NAMALWA (cell line): ENCODE measurements at regions not wholly inside any gene's neighbourhood (a gene's known extent, or its start where the extent isn't known, plus 50 kb on each side); places are given as distances from the start of the nearest gene placed in this dataset.

Experiments
- DNase-seq: peaks from one replicate; pipeline ENCODE4 v3.0.0-alpha.2; 2015; ENCODE audit warnings: low spot score

DNA sequence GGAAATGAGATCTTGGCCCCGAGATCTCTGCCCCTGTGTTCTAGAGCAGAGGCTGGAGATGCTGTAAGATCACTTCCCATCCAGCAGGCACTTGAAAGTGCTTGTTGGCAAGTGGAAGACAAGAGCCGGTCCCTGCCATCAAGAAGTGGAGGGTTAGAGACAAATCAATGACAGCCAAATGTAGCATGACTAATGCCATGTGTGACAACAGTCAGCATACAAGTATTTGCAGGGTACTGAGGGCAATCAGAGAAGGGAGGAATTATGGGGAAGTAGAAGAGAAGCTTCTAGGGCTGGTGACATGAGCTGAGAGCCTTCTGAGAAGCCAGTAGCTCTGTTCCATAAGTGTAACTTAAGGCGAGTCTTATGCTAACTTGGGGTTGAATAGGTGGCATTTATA, 58.6 kb downstream of the TMEM17 start:
- DNase-seq, result no peak

DNA sequence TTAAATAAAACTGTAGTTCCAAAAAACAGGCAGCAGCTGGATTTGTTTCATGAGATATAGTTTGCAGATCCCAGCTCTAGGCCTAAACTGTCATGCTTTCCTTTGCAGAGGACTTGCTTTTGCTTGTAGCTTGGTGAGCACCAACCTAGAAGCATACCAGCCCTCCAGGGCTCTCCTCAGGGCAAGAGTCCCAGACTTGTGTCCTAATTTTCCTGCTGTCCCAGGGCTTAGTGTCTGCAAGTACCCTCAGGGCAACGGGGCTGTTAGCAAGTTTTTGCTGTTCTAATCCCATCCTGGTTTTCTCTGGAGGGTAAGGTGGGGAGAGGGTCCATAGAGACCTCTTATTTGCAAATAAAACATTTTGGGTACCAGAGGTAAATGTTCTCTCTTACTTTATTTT, 59.5 kb downstream of the TMEM17 start:
- no peak for DNase-seq

DNA sequence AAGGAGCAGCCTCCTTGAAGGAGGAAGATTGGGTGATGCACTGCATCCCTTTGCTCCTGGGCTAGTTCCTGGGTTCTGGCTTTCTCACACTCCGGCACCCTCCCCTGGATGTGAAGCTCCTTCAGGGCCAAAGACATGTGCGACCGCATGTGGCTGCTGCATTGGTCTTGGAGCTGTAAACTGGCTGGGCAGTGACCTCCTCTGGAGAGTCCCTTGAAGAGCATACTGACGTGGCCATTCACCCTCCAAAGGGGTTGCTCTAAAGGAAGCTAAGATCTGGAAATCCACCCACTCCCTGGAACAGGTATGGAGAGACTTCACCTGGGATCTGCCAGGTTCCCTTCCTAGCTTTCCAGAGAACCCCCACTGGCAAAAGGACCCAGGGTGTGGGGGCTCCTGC, 62.1 kb downstream of the TMEM17 start:
- no peak for DNase-seq

DNA sequence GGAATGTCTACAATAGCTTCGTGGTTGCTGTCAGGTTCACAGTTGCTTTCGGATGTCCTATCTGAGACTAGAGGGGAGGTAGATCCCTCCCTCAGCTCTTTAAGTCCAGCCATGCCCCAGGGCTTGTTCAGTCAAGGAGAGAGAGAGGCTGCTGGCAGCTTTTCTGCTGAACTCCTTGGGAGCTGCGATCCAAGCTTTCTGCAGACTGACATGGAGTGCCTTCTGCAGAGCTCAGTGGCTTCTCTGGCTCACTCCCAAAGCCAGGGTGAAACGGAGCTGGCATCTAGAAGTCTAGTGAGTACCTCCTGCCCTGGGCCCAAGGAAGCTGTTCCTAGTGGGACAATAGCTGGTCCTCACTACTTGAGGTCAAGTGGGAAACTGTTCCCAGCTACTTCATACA, 62.5 kb downstream of the TMEM17 start:
- no peak for DNase-seq

DNA sequence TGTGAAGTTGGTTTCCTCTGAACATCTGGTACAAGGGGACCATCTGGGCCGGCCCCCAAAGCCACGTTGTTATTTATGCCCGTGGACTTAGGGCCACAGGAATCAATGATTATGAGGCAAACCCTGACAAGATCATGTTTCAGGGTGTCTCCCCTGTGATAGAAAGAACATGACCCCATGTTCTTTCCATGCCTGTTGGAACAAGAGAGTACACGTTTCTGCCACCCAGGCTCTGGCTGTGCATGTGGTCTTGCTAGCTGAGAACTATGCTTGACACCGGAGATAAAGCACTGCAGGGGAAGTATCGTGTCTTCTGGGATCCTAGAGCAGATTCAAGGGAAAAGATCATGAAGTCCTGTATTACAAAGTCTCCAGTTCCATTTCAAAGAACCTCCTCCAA, 64.2 kb downstream of the TMEM17 start:
- no peak for DNase-seq

DNA sequence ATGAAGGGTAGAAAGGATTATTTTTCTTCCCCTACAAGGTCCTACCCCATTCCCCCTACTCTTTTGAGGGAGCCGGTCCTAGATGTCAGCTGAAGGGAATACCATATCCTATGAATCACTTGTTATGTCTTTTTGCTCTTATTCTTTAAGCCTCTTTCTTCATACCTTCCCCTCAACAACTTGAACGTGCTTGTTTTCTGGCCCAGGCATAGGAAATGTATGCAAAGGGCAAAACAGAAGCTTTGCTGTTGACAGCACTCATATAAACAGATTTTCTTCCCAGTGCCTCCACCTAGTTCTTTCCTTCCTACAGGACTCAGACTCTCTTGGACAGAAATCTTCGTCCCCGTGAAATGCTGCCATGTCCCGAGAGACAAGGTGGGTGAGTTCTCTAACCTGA, 64.6 kb downstream of the TMEM17 start:
- DNase-seq, result no peak

DNA sequence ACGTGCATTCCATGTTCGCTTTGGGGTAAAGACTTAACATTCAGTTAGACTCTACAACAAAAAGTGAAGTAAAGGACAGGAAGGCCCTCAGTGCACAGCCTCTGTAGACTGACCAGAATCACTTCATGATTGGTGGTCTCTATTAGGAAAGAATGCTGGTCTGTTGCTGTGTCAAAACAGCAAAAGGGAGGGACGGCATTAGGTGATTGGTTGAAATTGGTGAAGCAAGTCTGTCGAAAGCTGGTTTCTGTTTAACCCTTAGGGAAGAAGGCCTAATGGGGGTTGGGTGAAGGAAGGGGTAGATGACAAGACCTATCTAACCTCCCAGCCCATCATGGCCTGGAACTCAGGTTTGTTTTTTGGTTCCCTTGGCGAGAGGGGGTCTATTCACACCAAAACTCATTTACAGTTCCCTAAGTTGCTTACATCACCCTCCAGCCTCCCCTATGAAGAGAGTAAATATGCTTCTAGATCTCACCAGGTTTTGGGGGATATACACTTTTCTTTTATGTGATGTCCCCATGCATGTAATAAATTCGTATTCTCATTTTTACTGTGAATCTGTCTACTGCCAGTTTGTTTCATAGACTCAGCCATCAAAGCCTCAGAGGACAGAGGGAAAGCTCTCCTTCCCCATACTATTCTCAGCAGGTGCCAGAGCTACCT, 65.6 kb downstream of the TMEM17 start:
- DNase-seq, result no peak

DNA sequence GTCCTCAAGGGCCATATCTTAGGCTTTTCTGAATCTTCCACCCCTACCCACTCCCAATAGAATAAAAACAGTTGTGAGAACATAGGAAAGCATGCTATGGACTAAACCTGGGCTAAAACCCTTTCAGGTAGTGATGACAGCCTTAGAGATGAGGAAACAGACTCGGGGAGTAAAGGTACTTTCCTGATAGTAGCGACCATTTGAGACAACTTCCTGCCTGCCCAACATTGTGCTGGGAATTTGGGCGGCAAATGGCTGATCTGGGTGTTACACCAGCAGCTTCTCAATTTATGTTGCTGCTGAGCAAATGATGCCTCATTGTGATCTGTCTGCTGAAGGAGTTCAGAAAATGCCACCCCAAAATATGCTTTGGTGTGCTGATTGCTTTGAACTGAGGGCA, 66.6 kb downstream of the TMEM17 start:
- no peak for DNase-seq

DNA sequence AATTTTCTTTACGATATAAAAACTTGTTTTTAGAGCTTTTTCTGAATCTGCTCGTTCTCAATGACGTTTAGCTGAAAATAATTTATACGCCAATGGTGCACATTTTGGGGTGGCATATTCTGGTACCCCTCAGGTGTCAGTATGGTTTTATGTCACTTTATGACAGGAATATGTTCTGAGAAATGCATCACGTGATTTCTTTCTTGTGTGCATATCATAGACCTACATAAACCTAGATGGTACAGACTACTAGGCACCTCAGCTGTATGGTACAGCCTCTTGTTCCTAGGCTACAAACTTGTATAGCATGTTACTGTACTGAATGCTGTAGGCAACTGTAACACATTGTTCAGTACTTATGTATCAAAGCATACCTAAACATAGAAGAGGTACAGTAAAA, 68.2 kb downstream of the TMEM17 start:
- no peak for DNase-seq

DNA sequence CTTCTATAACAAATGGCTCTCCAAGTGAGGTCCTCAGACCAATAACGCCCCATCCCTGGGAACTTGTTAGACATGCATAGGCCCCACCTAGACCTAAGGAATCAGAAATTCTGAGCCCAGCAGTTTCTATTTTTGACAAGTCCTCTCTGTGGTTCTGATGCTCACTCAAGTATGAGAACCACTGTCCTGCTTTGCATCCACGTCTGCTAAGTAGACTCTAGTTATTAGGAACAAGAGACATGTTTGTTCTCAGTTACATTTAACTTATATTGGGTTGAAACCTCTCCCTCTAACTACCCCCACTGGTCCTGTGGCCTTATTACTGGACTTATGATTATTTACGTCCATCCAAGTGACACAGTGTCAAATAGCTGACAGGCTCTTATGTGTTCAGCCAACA, 70.3 kb downstream of the TMEM17 start:
- DNase-seq, result peak; percentile 16

DNA sequence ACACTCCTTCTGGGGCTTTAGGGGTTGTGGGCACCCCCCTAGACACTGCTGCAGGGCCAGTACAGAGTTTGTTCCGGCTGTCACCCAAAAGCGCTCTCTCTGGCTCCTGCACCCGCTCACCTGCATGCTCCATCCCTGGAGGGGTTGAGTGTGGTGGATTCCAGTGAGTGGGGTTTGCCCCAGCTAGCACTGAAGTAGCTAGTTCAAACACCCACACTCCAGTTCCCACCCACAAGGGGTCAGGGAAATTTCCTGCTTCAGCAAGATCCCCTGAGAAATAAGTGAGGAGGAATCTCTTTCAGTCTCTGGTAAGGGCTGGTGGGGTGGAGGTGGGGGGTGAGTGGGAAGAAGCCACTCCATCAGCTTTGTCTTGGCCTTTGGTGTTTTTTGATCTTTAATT, 73.6 kb downstream of the TMEM17 start:
- DNase-seq, result no peak

DNA sequence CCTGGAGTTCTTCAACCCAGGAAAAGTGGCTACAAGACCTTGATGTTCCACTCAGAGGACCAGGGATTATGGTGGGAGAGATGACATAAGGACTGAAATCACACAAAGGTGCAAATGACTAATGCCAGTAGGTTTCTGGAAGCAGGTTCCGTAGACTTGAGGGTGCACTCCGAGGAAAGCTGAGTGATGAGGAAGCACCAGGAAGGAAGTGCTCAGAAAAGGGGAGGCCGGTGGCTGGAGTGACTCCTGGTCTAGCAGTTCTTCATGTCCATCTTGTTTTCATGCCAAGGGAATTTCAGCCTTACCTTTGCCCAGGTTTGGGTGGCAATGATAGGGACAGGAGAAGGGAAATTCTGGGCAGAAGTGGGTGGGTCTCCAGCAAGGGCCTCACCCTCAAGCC, 74.5 kb downstream of the TMEM17 start:
- DNase-seq, result no peak

DNA sequence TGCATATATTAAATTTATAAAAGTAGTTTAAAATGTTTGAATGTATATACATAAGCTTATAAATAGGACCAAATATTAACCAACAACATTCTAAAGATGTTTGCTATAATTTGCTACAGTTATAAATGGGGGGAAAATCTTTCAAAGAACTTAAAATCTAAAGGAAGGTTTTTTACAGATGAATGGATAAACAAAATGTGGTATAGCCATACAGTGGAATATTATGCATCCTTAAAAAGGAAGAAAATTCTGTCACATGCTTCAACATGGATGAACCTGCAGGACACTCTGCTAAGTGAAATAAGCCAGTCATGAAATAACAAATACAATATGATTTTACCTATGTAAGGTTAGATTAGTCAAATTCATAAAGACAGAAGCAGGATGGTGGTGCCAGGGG, 75.8 kb downstream of the TMEM17 start:
- DNase-seq, result no peak

DNA sequence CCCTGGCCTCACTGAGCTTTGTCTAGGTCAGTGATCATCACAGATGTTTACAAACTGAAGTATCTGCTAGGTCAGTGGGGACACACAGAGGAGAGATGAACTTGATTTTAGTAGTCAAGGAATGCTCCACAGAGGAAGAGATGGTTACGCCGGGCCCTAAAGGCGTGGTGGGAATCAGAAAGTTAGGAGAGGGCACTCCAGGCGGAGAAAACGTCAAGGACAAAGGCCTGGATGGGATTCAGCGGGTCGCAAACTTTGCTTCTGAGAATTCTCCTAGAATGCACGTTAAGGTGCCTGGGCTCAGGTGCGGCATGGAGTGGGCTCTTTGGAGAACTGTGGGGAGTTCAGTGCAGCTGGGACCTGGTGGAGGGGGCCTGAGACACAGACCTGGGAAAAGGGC, 78.8 kb downstream of the TMEM17 start:
- DNase-seq, result no peak

DNA sequence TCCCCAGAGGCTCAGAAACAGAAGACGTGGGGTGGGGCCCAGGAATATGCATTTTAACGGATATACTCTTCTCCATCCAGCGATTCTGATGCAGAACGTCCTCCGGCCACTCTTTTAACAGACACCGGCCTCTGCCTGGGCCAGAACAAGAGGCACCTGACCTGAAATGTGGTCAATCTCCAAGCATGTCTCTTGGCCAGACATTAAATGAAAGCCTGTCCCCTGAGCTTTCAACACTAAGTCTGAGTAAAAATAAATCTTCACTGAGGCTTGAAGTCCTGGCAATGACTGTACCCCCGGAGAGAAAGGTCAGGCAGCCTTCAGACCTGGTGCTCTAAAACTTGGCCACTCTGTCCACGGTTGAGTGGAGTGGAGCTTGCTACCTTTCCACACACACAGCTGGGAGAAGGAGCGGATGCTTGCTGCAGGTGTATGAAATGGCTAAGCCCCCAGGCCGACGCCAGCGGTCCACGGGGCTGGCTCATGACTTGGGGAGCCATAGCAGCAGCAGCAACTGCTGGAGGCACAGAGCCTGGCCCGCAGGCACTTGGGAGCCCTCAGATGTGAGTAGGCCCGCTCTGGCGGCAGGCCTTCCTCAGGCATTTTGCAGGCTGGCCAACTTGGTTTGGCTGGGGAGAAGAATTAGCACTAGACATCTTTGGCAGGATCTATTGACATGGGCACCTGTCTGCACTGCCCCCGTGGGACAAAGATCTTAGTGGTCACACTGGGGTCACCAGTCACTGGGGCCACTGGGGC, 79.7 kb downstream of the TMEM17 start:
- no peak for DNase-seq

DNA sequence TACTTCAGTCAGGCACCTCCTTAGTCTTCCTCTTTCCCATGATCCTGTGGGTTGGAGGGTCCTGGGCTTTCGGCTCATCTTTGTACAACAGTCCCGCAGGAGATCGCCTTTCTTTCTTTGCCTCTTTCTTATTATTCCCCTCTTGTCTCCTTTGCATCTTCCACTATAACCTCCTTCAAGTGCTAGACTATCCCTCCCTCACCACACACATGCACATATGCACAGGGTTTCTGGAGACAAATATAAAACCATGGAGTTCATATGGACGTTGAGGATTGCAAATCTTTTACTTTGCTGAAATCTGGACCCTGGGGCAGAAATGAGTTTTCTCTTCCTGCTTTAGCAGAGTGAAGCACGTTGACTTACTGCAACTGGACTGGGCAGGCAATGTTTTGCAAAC, 80.3 kb downstream of the TMEM17 start:
- no peak for DNase-seq

DNA sequence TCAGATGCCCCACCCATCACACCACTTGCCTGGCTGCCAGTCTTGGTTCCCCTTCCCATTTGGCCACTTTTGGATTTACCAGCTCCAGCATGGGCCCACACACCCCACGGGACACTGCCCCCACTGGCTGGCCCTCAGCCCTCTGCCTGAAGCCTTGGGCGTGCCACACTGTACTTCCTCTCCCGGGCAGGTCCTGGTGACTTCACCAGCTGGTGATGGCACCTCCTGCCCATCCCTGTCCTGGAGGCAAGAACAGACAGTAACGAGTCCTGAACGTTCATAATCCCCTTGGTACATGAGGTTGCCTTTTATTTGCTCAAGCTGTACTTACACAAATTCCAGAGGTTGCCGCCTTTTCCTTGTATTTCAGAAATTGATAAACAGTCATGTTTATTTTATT, 81.1 kb downstream of the TMEM17 start:
- DNase-seq, result no peak

DNA sequence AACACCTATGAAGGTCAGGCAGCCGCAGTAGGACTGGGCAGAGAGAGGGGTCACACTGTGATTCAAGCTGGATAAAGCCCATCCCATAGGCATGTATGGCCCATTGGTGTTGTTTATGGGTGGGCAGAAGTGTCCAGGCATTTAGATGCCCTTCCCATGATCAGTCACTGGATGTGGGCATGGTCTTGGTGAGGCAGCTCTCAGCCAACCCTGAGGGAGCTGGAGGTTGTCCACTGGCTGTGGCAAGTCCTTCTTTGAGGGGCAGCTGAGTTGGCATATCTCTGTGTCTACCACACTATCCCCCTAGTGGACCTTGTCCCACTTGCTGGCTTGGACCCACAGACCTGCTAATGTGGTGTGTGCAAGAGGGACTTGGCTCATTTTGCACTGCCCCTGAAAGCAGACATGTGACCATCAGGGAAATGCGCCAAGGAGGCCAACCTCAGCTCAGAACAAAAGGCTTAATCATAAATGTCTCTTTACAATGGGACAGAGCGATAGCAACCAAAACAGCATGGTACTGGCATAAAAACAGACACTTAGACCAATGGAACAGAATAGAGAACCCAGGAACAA, 82.0 kb downstream of the TMEM17 start:
- no peak for DNase-seq

DNA sequence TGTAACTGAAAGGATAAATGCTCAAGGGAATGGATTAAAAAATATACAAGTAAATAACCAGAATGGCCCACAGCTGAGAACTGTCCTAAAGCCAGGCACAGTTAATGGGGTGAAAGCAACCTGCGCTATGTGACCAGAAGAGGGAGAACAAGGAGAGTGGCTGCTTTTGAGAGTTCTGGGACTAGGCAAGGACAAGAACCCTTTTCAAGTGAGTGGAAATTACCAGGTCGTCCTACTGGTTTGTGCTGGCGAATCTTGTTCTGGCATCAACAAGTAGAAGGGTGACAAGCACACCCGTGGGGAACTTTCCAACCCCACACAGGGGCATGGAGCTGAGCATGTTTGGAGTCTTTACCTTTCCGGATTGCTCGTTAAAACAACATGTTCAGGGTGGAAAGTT, 82.8 kb downstream of the TMEM17 start:
- DNase-seq, result peak; percentile 21

DNA sequence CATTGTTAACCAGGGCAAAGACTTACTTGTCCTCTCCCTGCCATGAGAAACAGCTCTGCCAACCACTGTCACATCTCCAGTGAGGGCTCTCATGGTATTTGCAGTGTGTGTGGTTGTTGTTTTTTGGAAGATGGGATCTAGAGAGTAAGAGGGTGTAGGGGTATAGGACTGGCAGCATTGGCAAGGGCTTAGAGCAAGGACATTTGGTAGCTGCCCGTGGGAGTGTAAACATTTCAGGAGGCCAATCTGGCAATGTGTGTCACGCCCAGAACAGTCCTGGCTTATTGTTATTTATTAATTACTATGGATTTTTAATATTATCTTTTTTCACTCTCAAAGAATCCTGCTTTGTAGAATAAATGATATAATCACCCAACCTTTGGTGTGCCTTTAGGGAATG, 90.5 kb downstream of the TMEM17 start:
- DNase-seq, result no peak

DNA sequence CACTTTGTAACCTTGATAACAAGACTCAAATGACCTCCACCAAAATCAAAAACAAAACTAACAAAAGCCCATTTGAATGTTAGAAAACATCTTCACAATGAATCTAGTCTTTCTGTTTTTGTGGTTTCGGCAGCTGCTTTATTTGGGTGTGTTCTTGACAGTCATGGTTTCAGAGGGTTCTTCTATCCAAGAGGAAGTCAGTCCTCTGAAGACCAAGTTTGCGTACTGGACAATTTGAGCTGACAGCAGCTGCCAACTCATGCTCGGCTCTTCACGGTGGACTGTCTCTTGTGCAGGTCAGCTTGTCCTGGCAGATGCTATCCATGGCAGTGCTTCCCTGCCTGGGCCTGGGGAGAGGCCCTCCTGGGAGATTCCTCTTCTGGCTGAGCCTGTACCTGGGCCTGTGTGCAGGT, 91.0 kb downstream of the TMEM17 start:
- no peak for DNase-seq

DNA sequence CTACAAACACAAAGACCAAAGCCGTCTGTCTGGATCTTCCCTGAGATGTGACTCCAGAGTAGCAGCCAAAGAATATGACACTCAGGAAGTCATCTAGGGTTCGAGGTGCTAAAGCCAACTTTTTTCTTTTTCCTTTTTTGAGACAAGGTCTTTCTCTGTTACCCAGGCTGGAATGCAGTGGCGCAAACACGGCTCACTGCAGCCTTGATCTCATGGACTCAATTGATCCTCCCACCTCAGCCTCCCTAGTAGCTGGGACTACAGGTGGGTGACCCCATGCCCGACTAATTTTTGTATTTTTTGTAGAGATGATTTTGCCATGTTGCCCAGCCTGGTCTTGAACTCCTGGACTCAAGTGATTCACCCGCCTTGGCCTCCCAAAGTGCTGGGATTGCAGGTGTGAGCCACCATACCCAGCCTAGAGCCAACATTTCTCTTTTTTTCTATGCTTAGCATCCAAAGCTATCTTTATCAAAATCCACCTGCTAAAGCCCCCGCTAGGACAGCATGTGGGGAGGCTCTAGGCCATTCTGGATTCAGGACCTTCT, 92.8 kb downstream of the TMEM17 start:
- no peak for DNase-seq

DNA sequence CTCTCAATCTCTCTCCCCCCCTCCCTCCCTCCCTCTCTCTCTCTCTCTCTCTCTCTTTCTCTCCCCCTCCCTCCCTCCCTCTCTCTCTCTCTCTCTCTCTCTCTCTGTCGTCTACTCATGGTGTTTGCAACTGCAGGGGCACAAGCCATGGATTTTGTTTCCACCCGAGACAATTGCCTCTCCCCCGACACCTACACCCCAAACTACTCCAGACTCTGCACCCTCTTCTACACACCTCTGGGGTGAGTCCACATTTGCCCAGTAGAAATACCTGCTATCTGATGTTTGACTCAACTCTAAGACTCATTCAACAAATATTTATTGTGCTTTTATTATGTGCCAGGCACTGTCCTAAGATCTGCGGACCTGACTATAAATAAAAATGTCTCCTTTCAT, 93.7 kb downstream of the TMEM17 start:
- peak; percentile 18 for DNase-seq
